SU-DHL-6 (cell line): ENCODE measurements at regions not wholly inside any gene's neighbourhood (a gene's known extent, or its start where the extent isn't known, plus 50 kb on each side); places are given as distances from the start of the nearest gene placed in this dataset.

ENCODE experiments used
- H2AFZ ChIP-seq: fragments of 200-600 bp; sonication (generic); 2 replicates; pipeline ENCODE4 v1.6.1; 2014; ENCODE audit warnings: low read depth, mild to moderate bottlenecking, moderate library complexity, mixed read lengths, antibody characterized with exemption, low read length; ENCODE audit not compliant: severe bottlenecking
- H3F3A ChIP-seq: fragments of 200-600 bp; shearing (Covaris generic); 2 replicates; pipeline ENCODE4 v1.6.0; 2016; ENCODE audit warnings: antibody characterized with exemption, mild to moderate bottlenecking; ENCODE audit not compliant: insufficient read depth
- H3K27ac ChIP-seq: fragments of 200-600 bp; sonication (generic); 2 replicates; pipeline ENCODE4 v1.5.1; 2016; ENCODE audit warnings: low read depth, mild to moderate bottlenecking, low read length, moderate library complexity, mixed read lengths
- H3K27me3 ChIP-seq: fragments of 200-600 bp; sonication (generic), shearing (Covaris generic); 2 replicates; pipeline ENCODE4 v1.6.0; 2014; ENCODE audit warnings: mild to moderate bottlenecking, low read length
- H3K36me3 ChIP-seq: fragments of 200-600 bp; sonication (generic); 2 replicates; pipeline ENCODE4 v1.6.1; 2014; ENCODE audit warnings: mild to moderate bottlenecking, low read length, mixed read lengths
- H3K4me2 ChIP-seq: fragments of 300-600, 200-600 bp; shearing (Covaris generic), sonication (generic); 2 replicates; pipeline ENCODE4 v1.6.0; 2014; ENCODE audit warnings: low read length, low read depth, mild to moderate bottlenecking; ENCODE audit not compliant: poor library complexity, severe bottlenecking
- H3K4me3 ChIP-seq: fragments of 200-600 bp; sonication (generic); 2 replicates; pipeline ENCODE4 v1.5.1; 2014; ENCODE audit warnings: antibody characterized with exemption, low read length, mild to moderate bottlenecking, mixed read lengths; ENCODE audit not compliant: insufficient read depth, poor library complexity, severe bottlenecking
- H3K79me2 ChIP-seq: fragments of 200-600 bp; sonication (generic); 2 replicates; pipeline ENCODE4 v1.6.1; 2014; ENCODE audit warnings: mild to moderate bottlenecking, low read length, moderate library complexity; ENCODE audit not compliant: insufficient read depth
- H3K9ac ChIP-seq: fragments of 200-600 bp; sonication (generic); 2 replicates; pipeline ENCODE4 v1.7.0; 2014; ENCODE audit warnings: mild to moderate bottlenecking, low read length
- H3K9me2 ChIP-seq: fragments of 200-600 bp; sonication (generic); replicated peaks from 2 replicates; pipeline ENCODE4 v1.6.1; 2014; ENCODE audit warnings: low read length; ENCODE audit not compliant: insufficient read depth
- H3K9me3 ChIP-seq: fragments of 200-600 bp; sonication (generic); 2 replicates; pipeline ENCODE4 v1.6.1; 2014; ENCODE audit warnings: low read length, mixed read lengths; ENCODE audit not compliant: insufficient read depth
- H4K20me1 ChIP-seq: fragments of 200-600 bp; sonication (generic); 2 replicates; pipeline ENCODE4 v1.6.1; 2014; ENCODE audit warnings: low read depth, mild to moderate bottlenecking, antibody characterized with exemption, low read length, moderate library complexity, mixed read lengths
- EZH2phosphoT487 ChIP-seq: fragments of 200-600 bp; sonication (generic), shearing (Covaris generic); conservative IDR thresholded peaks from 2 replicates; pipeline ENCODE4 v1.6.1; 2018; ENCODE audit warnings: mild to moderate bottlenecking, antibody characterized with exemption, low read length, moderate library complexity, mixed read lengths
- TF ChIP-seq, protein P1 (sequence below): fragments of 200-600 bp; sonication (generic); IDR thresholded peaks from one replicate; pipeline ENCODE4 v1.5.1; 2017; ENCODE audit warnings: antibody characterized with exemption, mild to moderate bottlenecking, low read length, moderate library complexity; ENCODE audit not compliant: insufficient read depth, poor library complexity, severe bottlenecking

DNA sequence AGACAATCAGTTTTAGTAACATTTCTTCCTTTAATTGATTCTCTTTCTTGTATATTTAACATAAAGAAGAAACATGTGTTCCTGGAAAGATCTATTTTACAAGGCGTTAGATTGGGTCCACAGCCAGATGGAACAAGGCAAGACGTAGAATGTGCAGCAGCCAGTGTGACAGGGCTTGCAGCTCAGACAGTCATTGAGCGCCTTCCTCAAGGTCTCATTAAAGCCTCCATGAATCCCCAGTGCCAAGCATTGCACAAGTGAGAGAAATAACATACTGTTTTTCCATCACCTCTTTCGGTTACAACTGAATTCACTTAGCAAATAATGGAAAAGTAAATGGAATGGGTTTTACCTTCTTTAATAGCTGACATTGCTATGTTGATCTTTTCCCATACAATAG lies 292.5 kb downstream of the USP46 start:
- no peak overlapping the region for H2AFZ ChIP-seq
- no peak overlapping the region for H3K27ac ChIP-seq
- no peaks in the 10 kb centered on the region for H3K9me3 ChIP-seq
- no peaks in the 10 kb centered on the region for H3K79me2 ChIP-seq
- no peaks in the 10 kb centered on the region for H4K20me1 ChIP-seq
- H3K4me2 ChIP-seq = no peak overlapping the region
- H3K4me3 ChIP-seq = no peak overlapping the region
- H3K27me3 ChIP-seq = no peaks in the 10 kb centered on the region
- H3K9me2 ChIP-seq = no peaks in the 10 kb centered on the region
- TF ChIP-seq, protein P1, sequence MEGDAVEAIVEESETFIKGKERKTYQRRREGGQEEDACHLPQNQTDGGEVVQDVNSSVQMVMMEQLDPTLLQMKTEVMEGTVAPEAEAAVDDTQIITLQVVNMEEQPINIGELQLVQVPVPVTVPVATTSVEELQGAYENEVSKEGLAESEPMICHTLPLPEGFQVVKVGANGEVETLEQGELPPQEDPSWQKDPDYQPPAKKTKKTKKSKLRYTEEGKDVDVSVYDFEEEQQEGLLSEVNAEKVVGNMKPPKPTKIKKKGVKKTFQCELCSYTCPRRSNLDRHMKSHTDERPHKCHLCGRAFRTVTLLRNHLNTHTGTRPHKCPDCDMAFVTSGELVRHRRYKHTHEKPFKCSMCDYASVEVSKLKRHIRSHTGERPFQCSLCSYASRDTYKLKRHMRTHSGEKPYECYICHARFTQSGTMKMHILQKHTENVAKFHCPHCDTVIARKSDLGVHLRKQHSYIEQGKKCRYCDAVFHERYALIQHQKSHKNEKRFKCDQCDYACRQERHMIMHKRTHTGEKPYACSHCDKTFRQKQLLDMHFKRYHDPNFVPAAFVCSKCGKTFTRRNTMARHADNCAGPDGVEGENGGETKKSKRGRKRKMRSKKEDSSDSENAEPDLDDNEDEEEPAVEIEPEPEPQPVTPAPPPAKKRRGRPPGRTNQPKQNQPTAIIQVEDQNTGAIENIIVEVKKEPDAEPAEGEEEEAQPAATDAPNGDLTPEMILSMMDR = no peak
- no peak for TF ChIP-seq EZH2phosphoT487
- H3K9ac ChIP-seq = no peak overlapping the region
- H3K36me3 ChIP-seq = no peaks in the 10 kb centered on the region
- H3F3A ChIP-seq = no peaks in the 10 kb centered on the region

DNA sequence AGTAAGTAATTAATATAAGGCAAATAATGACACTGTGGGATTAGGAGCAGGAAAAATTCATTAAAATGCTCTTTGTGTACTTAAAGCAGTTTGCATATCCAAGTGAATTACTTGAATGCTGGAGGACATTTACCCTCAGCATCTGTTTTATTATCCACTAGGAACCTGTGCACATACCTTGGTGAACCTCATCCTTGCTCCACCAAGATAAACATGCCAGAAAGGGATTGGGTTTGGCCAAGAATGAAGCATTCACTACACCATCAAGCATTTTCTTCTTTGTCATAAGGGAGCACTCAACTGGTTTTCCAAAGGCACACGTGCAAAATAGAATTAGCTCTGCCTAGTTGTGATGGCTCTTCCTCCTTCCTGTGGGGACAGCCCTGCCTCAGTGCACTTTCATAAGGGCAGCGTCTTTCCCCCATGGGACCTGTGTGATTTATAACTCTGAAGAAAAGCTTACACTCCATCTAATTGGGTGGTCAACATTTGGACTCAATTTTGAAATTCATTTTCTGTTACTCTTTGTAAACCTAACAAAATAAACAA lies 291.7 kb downstream of the USP46 start:
- Histone ChIP-seq H3K4me2 (no peak overlapping the region), H2AFZ (no peak overlapping the region)

DNA sequence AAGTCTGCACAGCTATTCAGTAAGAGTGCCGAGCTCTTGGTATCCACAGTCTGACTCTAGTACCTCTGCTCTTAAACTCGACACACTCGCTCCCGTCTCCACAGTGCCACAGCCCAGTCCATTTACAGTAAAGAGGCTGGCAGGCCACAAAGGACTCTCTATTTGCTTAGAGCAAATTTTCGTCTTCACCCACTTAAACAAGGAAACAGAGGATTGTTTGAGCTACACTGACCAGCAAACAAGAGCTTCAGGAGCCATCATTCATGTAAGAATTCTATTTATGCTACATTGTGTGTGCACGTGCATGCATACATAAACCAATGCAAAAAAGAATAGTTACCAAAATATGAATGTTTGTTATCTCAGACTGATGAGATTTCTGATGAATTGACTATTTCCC lies 290.2 kb downstream of the USP46 start:
- no peaks in the 10 kb centered on the region for H3K9me3 ChIP-seq
- no peaks in the 10 kb centered on the region for H3K9me2 ChIP-seq
- H3K36me3 ChIP-seq = no peaks in the 10 kb centered on the region
- H3K27me3 ChIP-seq = no peaks in the 10 kb centered on the region
- no peaks in the 10 kb centered on the region for H4K20me1 ChIP-seq
- no peak overlapping the region for H3K27ac ChIP-seq
- TF ChIP-seq EZH2phosphoT487 = no peak
- TF ChIP-seq, protein P1 = no peak
- no peak overlapping the region for H2AFZ ChIP-seq
- H3K4me2 ChIP-seq = no peak overlapping the region
- H3K9ac ChIP-seq = no peak overlapping the region
- H3K4me3 ChIP-seq = no peak overlapping the region
- no peaks in the 10 kb centered on the region for H3K79me2 ChIP-seq
- H3F3A ChIP-seq = no peaks in the 10 kb centered on the region

More for the DNA sequence above, 291.7 kb downstream of the USP46 start:
- H3F3A ChIP-seq = no peaks in the 10 kb centered on the region
- H3K9ac ChIP-seq = no peak overlapping the region
- H3K36me3 ChIP-seq = no peaks in the 10 kb centered on the region
- no peaks in the 10 kb centered on the region for H4K20me1 ChIP-seq
- H3K4me3 ChIP-seq = no peak overlapping the region
- no peaks in the 10 kb centered on the region for H3K27me3 ChIP-seq
- H3K79me2 ChIP-seq = no peaks in the 10 kb centered on the region
- TF ChIP-seq, protein P1 = no peak
- H3K27ac ChIP-seq = no peak overlapping the region
- no peaks in the 10 kb centered on the region for H3K9me3 ChIP-seq
- no peaks in the 10 kb centered on the region for H3K9me2 ChIP-seq

DNA sequence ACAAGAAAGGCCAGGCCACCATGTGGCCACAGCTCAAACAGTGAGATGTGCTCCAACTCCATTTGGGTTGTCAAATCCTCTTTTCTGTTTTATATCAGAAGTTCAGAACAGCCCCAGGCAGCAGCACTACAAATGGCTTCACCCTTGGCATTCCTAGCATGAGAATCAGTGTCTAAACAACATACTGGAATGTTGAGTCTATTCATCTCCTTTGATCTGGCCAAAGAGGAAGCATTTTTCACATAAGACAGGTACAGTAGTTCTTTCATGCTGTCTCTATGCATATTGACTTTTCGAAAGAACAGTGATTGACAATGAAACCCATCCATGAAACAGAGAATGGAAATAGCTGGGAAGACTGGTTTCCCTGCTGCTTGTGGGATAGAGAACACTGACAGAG lies 289.5 kb downstream of the USP46 start:
- no peak overlapping the region for H3K9ac ChIP-seq

More for the DNA sequence above, 289.5 kb downstream of the USP46 start:
- no peak overlapping the region for H3K4me2 ChIP-seq
- no peaks in the 10 kb centered on the region for H3K9me2 ChIP-seq
- no peaks in the 10 kb centered on the region for H3K9me3 ChIP-seq
- no peaks in the 10 kb centered on the region for H3K79me2 ChIP-seq
- no peaks in the 10 kb centered on the region for H3F3A ChIP-seq
- no peaks in the 10 kb centered on the region for H3K36me3 ChIP-seq
- H2AFZ ChIP-seq = no peak overlapping the region
- H3K4me3 ChIP-seq = no peak overlapping the region
- H4K20me1 ChIP-seq = no peaks in the 10 kb centered on the region
- H3K27me3 ChIP-seq = no peaks in the 10 kb centered on the region
- no peak overlapping the region for H3K27ac ChIP-seq
- TF ChIP-seq, protein P1 = no peak
- no peak for TF ChIP-seq EZH2phosphoT487
